ENCODE measurements at regions not wholly inside any gene's neighbourhood (a gene's known extent, or its start where the extent isn't known, plus 50 kb on each side); places are given as distances from the start of the nearest gene placed in this dataset.
A peak's percentile ranks its signal among the peaks of the same experiment; 100 is the strongest.

- Mint-ChIP-seq H3K4me1 (no peaks in the 10 kb centered on the region), H3K4me3 (no peak overlapping the region), H3K27ac (no peak overlapping the region), H3K36me3 (ENCODE audit: low read depth) (no peaks in the 10 kb centered on the region), H3K9me3 (no peaks in the 10 kb centered on the region), H3K27me3 (ENCODE audit: insufficient read depth) (no peaks in the 10 kb centered on the region)
- Histone ChIP-seq H3K27ac (ENCODE audit: low read depth, low read length) (no peak overlapping the region), H3K4me3 (ENCODE audit: low read length) (no peak overlapping the region), H3K36me3 (ENCODE audit: control insufficient read depth, insufficient read depth, low read length) (no peaks in the 10 kb centered on the region), H3K9ac (ENCODE audit: extremely low read depth, low read length, poor library complexity, severe bottlenecking) (no peak overlapping the region), H3K4me1 (ENCODE audit: control insufficient read depth, insufficient read depth, low read length) (no peaks in the 10 kb centered on the region), H3K27me3 (ENCODE audit: control insufficient read depth, insufficient read depth, low read length, poor library complexity, severe bottlenecking) (no peaks in the 10 kb centered on the region), H3K9me3 (ENCODE audit: control insufficient read depth, low read length) (no peaks in the 10 kb centered on the region)
- TF ChIP-seq CTCF (conservative IDR thresholded peaks at IDR 0.05), result no peak
- no peak for DNase-seq
- 89 to 94% methylated on average over 14 to 15 of the region's 15 CpGs for WGBS, 2 experiments (ENCODE audit: insufficient coverage in 1 of 2, insufficient read length in 1 of 2)
Measured at GRCh38 chr17:83183951-83184506, 104.6 kb downstream of the METRNL start.

- no peaks in the 10 kb centered on the region for H3K4me1 ChIP-seq (ENCODE audit: control insufficient read depth, insufficient read depth, low read length)
- DNase-seq, result no peak
- Mint-ChIP-seq H3K36me3 (ENCODE audit: low read depth) (no peaks in the 10 kb centered on the region), H3K4me1 (no peaks in the 10 kb centered on the region), H3K27me3 (ENCODE audit: insufficient read depth) (no peaks in the 10 kb centered on the region), H3K9me3 (no peaks in the 10 kb centered on the region), H3K27ac (no peak overlapping the region), H3K4me3 (no peak overlapping the region)
- no peak overlapping the region for H3K4me3 ChIP-seq (ENCODE audit: low read length)
- H3K36me3 ChIP-seq (ENCODE audit: control insufficient read depth, insufficient read depth, low read length), result no peaks in the 10 kb centered on the region
- no peaks in the 10 kb centered on the region for H3K9me3 ChIP-seq (ENCODE audit: control insufficient read depth, low read length)
- H3K9ac ChIP-seq (ENCODE audit: extremely low read depth, low read length, poor library complexity, severe bottlenecking), result no peak overlapping the region
- no peak overlapping the region for H3K27ac ChIP-seq (ENCODE audit: low read depth, low read length)
- no peak for TF ChIP-seq CTCF (conservative IDR thresholded peaks at IDR 0.05)
- 89 to 96% methylated on average over 3 to 9 of the region's 9 CpGs for WGBS, 2 experiments (ENCODE audit: insufficient coverage in 1 of 2, insufficient read length in 1 of 2)
- no peaks in the 10 kb centered on the region for H3K27me3 ChIP-seq (ENCODE audit: control insufficient read depth, insufficient read depth, low read length, poor library complexity, severe bottlenecking)
Measured at GRCh38 chr17:83185023-83186002, 105.9 kb downstream of the METRNL start.

- no peaks in the 10 kb centered on the region for H3K9me3 Mint-ChIP-seq
- no peaks in the 10 kb centered on the region for H3K36me3 Mint-ChIP-seq (ENCODE audit: low read depth)
- H3K4me3 ChIP-seq (ENCODE audit: low read length), result no peak overlapping the region
- no peak overlapping the region for H3K4me3 Mint-ChIP-seq
- no peaks in the 10 kb centered on the region for H3K9me3 ChIP-seq (ENCODE audit: control insufficient read depth, low read length)
- H3K27ac Mint-ChIP-seq, result no peak overlapping the region
- no peaks in the 10 kb centered on the region for H3K27me3 Mint-ChIP-seq (ENCODE audit: insufficient read depth)
- peak; percentile 66 for DNase-seq
- TF ChIP-seq CTCF (conservative IDR thresholded peaks at IDR 0.05), result no peak
- no peaks in the 10 kb centered on the region for H3K4me1 ChIP-seq (ENCODE audit: control insufficient read depth, insufficient read depth, low read length)
- no peak overlapping the region for H3K27ac ChIP-seq (ENCODE audit: low read depth, low read length)
- H3K36me3 ChIP-seq (ENCODE audit: control insufficient read depth, insufficient read depth, low read length), result no peaks in the 10 kb centered on the region
- no peak overlapping the region for H3K9ac ChIP-seq (ENCODE audit: extremely low read depth, low read length, poor library complexity, severe bottlenecking)
- H3K4me1 Mint-ChIP-seq, result no peaks in the 10 kb centered on the region
- H3K27me3 ChIP-seq (ENCODE audit: control insufficient read depth, insufficient read depth, low read length, poor library complexity, severe bottlenecking), result no peaks in the 10 kb centered on the region
- WGBS, 2 experiments (ENCODE audit: insufficient coverage in 1 of 2, insufficient read length in 1 of 2), result 41% methylated on average over 4 of the region's 4 CpGs; no CpG with 5 or more reads in 1 of the 2 experiments
Measured at GRCh38 chr17:83186226-83186625, 106.8 kb downstream of the METRNL start.

All from endodermal cell (in vitro differentiated cells).